GM12878 (cell line): ENCODE measurements at regions not wholly inside any gene's neighbourhood (a gene's known extent, or its start where the extent isn't known, plus 50 kb on each side); places are given as distances from the start of the nearest gene placed in this dataset.

Source experiments
- ATAC-seq: fragments of 200-7000 bp; cut with Tn5 transposase; 3 replicates; pipeline ENCODE4 v1.9.1; 2020; ENCODE audit warnings: mild to moderate bottlenecking, moderate library complexity
- BruUV-seq: library from RNA; stranded (reverse); fragments of 400-500 nt; replicated peaks from 2 replicates; lab custom pipeline; 2021; lab: Mats Ljungman, UMichigan
- CTCF ChIA-PET: fragments of 300-600 bp; sonication (Branson Sonifier 250); formaldehyde crosslinking; extraction: SDS; loops from one replicate; lab custom pipeline; 2021; ENCODE audit warnings: inconsistent platforms; lab: Yijun Ruan, JAX
- POLR2A ChIA-PET: fragments of 350-600 bp; formaldehyde crosslinking; extraction: SDS; loops from one replicate; lab custom pipeline; 2021; ENCODE audit warnings: inconsistent platforms; lab: Charles Lee
- RAD21 ChIA-PET: fragments of 300-600 bp; sonication (Branson Sonifier 250); formaldehyde crosslinking; loops from one replicate; lab custom pipeline; 2023; ENCODE audit warnings: antibody characterized with exemption; ENCODE audit not compliant: unreplicated experiment; lab: Charles Lee
- SMC1A ChIA-PET: fragments of 300-600 bp; sonication (Branson Sonifier 250); formaldehyde crosslinking; loops from one replicate; lab custom pipeline; 2023; ENCODE audit not compliant: unreplicated experiment, uncharacterized antibody; lab: Charles Lee
- DNase-seq: peaks from one replicate; pipeline ENCODE4 v3.0.0-alpha.2; 2011; ENCODE audit warnings: low read depth, low spot score
- FAIRE-seq: peaks from 3 replicates; lab custom pipeline; 2011; peaks lifted over from hg19 to GRCh38; lab: Jason Lieb, UNC
- H2AFZ ChIP-seq: 2 replicates; pipeline ENCODE4 v1.6.0; 2011; ENCODE audit warnings: low read depth, low read length, control low read depth; ENCODE audit not compliant: control insufficient read depth
- H3K27ac ChIP-seq: 2 replicates; pipeline ENCODE4 v1.5.1; 2011; ENCODE audit warnings: control low read depth; ENCODE audit not compliant: control insufficient read depth, insufficient read depth
- H3K27me3 ChIP-seq, 2 experiments: replicated peaks in 1 of 2; 2 replicates each; pipeline versions ENCODE4 v1.6.0 to v1.6.1; 2011; ENCODE audit warnings: low read length in 1 of 2; ENCODE audit not compliant: control insufficient read depth in 2 of 2, insufficient read depth in 2 of 2
- H3K36me3 ChIP-seq, 2 experiments: 2 replicates each; pipeline ENCODE4 v1.5.1; 2011; ENCODE audit warnings: low read length in 1 of 2; ENCODE audit not compliant: control insufficient read depth in 2 of 2, insufficient read depth in 2 of 2
- H3K4me1 ChIP-seq: 2 replicates; pipeline ENCODE4 v1.6.1; 2011; ENCODE audit warnings: mild to moderate bottlenecking, low read length, moderate library complexity, mixed read lengths; ENCODE audit not compliant: control insufficient read depth, insufficient read depth
- H3K4me2 ChIP-seq: 2 replicates; pipeline ENCODE4 v1.6.0; 2011; ENCODE audit warnings: control low read depth; ENCODE audit not compliant: control insufficient read depth, insufficient read depth
- H3K4me3 ChIP-seq: fragments of 200-600 bp; sonication (generic); 2 replicates; pipeline ENCODE4 v1.5.1; 2016
- H3K79me2 ChIP-seq: 2 replicates; pipeline ENCODE4 v1.6.0; 2011; ENCODE audit warnings: low read length; ENCODE audit not compliant: control insufficient read depth, insufficient read depth
- H3K9ac ChIP-seq: 2 replicates; pipeline ENCODE4 v1.8.0; 2011; ENCODE audit warnings: low read length, control low read depth, mixed read lengths; ENCODE audit not compliant: control insufficient read depth, insufficient read depth
- H3K9me3 ChIP-seq: replicated peaks from 3 replicates; pipeline ENCODE4 v1.5.1; 2011; ENCODE audit warnings: mild to moderate bottlenecking, low read length; ENCODE audit not compliant: control insufficient read depth, insufficient read depth
- H4K20me1 ChIP-seq: 2 replicates; pipeline ENCODE4 v1.6.0; 2011; ENCODE audit not compliant: control insufficient read depth, insufficient read depth
- ESRRA ChIP-seq: IDR thresholded peaks from 2 replicates; pipeline ENCODE4 v1.6.1; 2012; ENCODE audit warnings: mild to moderate bottlenecking, low read length, improper control_type of control experiment
- PML ChIP-seq: IDR thresholded peaks from 2 replicates; pipeline ENCODE4 v1.6.1; 2012; ENCODE audit warnings: low read length, inconsistent platforms
- RCOR1 ChIP-seq: conservative IDR thresholded peaks from 2 replicates; pipeline ENCODE4 v1.6.1; 2012; ENCODE audit warnings: low read depth, low read length, improper control_type of control experiment
- SREBF1 ChIP-seq: IDR thresholded peaks from 2 replicates; pipeline ENCODE4 v1.6.1; 2012; ENCODE audit warnings: mild to moderate bottlenecking, low read length
- SREBF2 ChIP-seq: IDR thresholded peaks from 2 replicates; pipeline ENCODE4 v1.6.1; 2012; ENCODE audit warnings: mild to moderate bottlenecking, low read length
- WGBS: methylation state at CpG from one replicate; pipeline ENCODE4 v1.1.6; 2016; ENCODE audit warnings: low lambda C conversion rate; ENCODE audit not compliant: insufficient replicate concordance, insufficient coverage; ENCODE audit errors: missing lambda C conversion rate; 5-methylcytosine and 5-hydroxymethylcytosine counted together
- in situ Hi-C: fragments of 300-500 bp; cut with MboI; formaldehyde crosslinking; loops from 9 replicates; pipeline ENCODE4 v1.14.3; 2018; ENCODE audit warnings: mixed read lengths
- intact Hi-C: fragments of 100-400 bp; cut with micrococcal nuclease; formaldehyde crosslinking; loops from one replicate; pipeline ENCODE4 v1.14.2; 2022; ENCODE audit not compliant: unreplicated experiment
- TF ChIP-seq, protein P1 (sequence below): fragments of 450-650 bp; IDR thresholded peaks from 2 replicates; pipeline ENCODE4 v1.6.1; 2017; ENCODE audit warnings: antibody characterized with exemption, mild to moderate bottlenecking, moderate library complexity
- TF ChIP-seq, protein P2 (sequence below): IDR thresholded peaks from 2 replicates; pipeline ENCODE4 v1.6.1; 2012; ENCODE audit warnings: mild to moderate bottlenecking, low read depth, low read length

DNA sequence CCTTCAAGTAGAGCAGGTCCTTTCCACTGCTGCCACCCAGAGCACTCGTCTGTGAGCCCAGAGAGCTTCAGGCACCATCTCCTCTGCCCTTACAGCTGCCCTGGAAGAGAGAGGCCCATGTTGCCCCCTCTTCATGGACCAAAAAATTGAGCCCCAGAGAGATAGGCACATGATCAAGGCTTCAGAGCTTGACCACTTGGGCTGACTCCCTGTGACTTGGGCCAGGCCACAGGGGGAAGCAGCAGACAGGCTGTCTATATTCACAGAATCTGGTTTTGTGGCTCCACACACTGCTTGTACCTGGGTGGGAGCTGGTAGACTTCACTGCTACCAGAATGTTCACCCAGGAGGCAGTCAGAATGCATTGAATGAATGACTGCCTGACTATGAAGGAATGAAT is 58.2 kb downstream of the SMIM38 start:
- POLR2A ChIA-PET: interaction anchor here (0.8 kb wide), 1 partner anchor 28 kb away, joined by 4 read pairs; no protein-coding TSS in a partner anchor
- Histone ChIP-seq H3K9me3 (no peaks in the 10 kb centered on the region; the same call in 2 of the 3 replicates), H3K27ac (no peak overlapping the region), H3K4me1 (peaks cover 20% of the 10 kb centered on the region), H2AFZ (no peak overlapping the region), H4K20me1 (no peaks in the 10 kb centered on the region), H3K4me3 (no peak overlapping the region), H3K9ac (no peak overlapping the region), H3K36me3 (no peaks in the 10 kb centered on the region), H3K79me2 (no peaks in the 10 kb centered on the region), H3K4me2 (no peak overlapping the region), H3K27me3 (no peaks in the 10 kb centered on the region; a peak in 1 of 4 replicates)
- WGBS: 42% methylated on average over 1 of the region's 1 CpG
- CTCF ChIA-PET: interaction anchor here (1.0 kb wide), 1 partner anchor 83 kb away, joined by 3 read pairs; no protein-coding TSS in a partner anchor
- no TSS peak for BruUV-seq
- no peak for DNase-seq
- RAD21 ChIA-PET: interaction anchor here (1.0 to 1.7 kb wide), 2 partner anchors 45 to 61 kb away, joined by 3 to 6 read pairs; no protein-coding TSS in a partner anchor
- no peak for FAIRE-seq
- in situ Hi-C loops: no loop called here
- ATAC-seq: no peak
- SMC1A ChIA-PET: interaction anchor here (1.0 kb wide), 1 partner anchor 98 kb away, joined by 3 read pairs; no protein-coding TSS in a partner anchor
- TF ChIP-seq, protein P1, sequence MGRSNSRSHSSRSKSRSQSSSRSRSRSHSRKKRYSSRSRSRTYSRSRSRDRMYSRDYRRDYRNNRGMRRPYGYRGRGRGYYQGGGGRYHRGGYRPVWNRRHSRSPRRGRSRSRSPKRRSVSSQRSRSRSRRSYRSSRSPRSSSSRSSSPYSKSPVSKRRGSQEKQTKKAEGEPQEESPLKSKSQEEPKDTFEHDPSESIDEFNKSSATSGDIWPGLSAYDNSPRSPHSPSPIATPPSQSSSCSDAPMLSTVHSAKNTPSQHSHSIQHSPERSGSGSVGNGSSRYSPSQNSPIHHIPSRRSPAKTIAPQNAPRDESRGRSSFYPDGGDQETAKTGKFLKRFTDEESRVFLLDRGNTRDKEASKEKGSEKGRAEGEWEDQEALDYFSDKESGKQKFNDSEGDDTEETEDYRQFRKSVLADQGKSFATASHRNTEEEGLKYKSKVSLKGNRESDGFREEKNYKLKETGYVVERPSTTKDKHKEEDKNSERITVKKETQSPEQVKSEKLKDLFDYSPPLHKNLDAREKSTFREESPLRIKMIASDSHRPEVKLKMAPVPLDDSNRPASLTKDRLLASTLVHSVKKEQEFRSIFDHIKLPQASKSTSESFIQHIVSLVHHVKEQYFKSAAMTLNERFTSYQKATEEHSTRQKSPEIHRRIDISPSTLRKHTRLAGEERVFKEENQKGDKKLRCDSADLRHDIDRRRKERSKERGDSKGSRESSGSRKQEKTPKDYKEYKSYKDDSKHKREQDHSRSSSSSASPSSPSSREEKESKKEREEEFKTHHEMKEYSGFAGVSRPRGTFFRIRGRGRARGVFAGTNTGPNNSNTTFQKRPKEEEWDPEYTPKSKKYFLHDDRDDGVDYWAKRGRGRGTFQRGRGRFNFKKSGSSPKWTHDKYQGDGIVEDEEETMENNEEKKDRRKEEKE: no peak
- intact Hi-C loops: loop anchor here (5.0 to 10.0 kb wide), 2 partner anchors 109 to 428 kb away; partner anchors contain the start of gene CCND1

DNA sequence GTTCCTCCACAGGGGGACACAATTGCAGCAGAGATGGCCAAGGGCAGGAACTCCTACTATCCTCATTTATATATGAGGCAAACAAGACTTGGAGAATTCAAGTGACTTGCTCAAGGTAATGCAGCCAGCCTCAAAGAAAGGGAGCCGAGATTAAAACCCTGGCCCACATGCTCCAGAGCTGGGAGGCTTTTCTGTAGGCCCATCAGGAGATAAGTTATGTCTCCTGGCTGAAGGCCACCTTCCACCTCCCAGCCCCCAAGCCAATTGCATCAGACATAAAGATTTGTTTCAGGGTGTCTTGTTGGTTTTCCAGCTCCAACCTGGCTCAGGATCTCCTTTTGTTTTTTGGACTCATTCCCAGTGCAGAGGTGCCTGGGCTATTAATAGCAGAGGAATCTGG is 59.5 kb downstream of the SMIM38 start:
- WGBS: 33% methylated on average over 1 of the region's 1 CpG
- Histone ChIP-seq H2AFZ (no peak overlapping the region), H4K20me1 (no peaks in the 10 kb centered on the region), H3K4me2 (no peak overlapping the region), H3K79me2 (no peaks in the 10 kb centered on the region), H3K9me3 (no peaks in the 10 kb centered on the region; the same call in 2 of the 3 replicates), H3K4me1 (peaks cover 17% of the 10 kb centered on the region), H3K27me3 (no peaks in the 10 kb centered on the region; a peak in 1 of 4 replicates), H3K9ac (no peak overlapping the region), H3K36me3 (no peaks in the 10 kb centered on the region), H3K4me3 (no peak overlapping the region), H3K27ac (no peak overlapping the region)
- FAIRE-seq (no peak), DNase-seq (no peak), ATAC-seq (no peak)
- POLR2A ChIA-PET: no interaction called here
- BruUV-seq: no TSS peak
- in situ Hi-C loops: no loop called here
- RAD21 ChIA-PET: no interaction called here
- intact Hi-C loops: loop anchor here (10.0 kb wide), 1 partner anchor 110 kb away; no protein-coding TSS in a partner anchor
- CTCF ChIA-PET: interaction anchor here (1.0 kb wide), 1 partner anchor 84 kb away, joined by 3 read pairs; no protein-coding TSS in a partner anchor
- SMC1A ChIA-PET: no interaction called here
- no peak for TF ChIP-seq RCOR1
- TF ChIP-seq, protein P2, sequence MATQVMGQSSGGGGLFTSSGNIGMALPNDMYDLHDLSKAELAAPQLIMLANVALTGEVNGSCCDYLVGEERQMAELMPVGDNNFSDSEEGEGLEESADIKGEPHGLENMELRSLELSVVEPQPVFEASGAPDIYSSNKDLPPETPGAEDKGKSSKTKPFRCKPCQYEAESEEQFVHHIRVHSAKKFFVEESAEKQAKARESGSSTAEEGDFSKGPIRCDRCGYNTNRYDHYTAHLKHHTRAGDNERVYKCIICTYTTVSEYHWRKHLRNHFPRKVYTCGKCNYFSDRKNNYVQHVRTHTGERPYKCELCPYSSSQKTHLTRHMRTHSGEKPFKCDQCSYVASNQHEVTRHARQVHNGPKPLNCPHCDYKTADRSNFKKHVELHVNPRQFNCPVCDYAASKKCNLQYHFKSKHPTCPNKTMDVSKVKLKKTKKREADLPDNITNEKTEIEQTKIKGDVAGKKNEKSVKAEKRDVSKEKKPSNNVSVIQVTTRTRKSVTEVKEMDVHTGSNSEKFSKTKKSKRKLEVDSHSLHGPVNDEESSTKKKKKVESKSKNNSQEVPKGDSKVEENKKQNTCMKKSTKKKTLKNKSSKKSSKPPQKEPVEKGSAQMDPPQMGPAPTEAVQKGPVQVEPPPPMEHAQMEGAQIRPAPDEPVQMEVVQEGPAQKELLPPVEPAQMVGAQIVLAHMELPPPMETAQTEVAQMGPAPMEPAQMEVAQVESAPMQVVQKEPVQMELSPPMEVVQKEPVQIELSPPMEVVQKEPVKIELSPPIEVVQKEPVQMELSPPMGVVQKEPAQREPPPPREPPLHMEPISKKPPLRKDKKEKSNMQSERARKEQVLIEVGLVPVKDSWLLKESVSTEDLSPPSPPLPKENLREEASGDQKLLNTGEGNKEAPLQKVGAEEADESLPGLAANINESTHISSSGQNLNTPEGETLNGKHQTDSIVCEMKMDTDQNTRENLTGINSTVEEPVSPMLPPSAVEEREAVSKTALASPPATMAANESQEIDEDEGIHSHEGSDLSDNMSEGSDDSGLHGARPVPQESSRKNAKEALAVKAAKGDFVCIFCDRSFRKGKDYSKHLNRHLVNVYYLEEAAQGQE: no peak
- no peak for TF ChIP-seq ESRRA
- TF ChIP-seq SREBF2: no peak
- no peak for TF ChIP-seq SREBF1
- TF ChIP-seq, protein P1: no peak
- TF ChIP-seq PML: no peak
